Neural crest cell (in vitro differentiated cells): ENCODE measurements at regions not wholly inside any gene's neighbourhood (a gene's known extent, or its start where the extent isn't known, plus 50 kb on each side); places are given as distances from the start of the nearest gene placed in this dataset.

ENCODE experiments used
- DNase-seq: peaks from one replicate; pipeline ENCODE4 v3.0.0; 2021; ENCODE audit warnings: low read depth, mixed read lengths, low spot score
- H3K27ac Mint-ChIP-seq: one replicate; pipeline ENCODE4 v1.8.0; 2021; ENCODE audit warnings: mild to moderate bottlenecking, mixed read lengths; ENCODE audit not compliant: unreplicated experiment
- H3K27me3 Mint-ChIP-seq: 2 replicates; pipeline ENCODE4 v1.8.0; 2021; ENCODE audit warnings: low read depth, mild to moderate bottlenecking, mixed read lengths
- H3K36me3 Mint-ChIP-seq: 2 replicates; pipeline ENCODE4 v1.8.0; 2021; ENCODE audit warnings: low read depth, mild to moderate bottlenecking, mixed read lengths
- H3K4me1 Mint-ChIP-seq: 2 replicates; pipeline ENCODE4 v1.8.0; 2021; ENCODE audit warnings: mixed read lengths
- H3K4me3 Mint-ChIP-seq: one replicate; pipeline ENCODE4 v1.8.0; 2021; ENCODE audit warnings: mild to moderate bottlenecking, mixed read lengths
- H3K9me3 Mint-ChIP-seq: 2 replicates; pipeline ENCODE4 v1.8.0; 2021; ENCODE audit warnings: mixed read lengths
- CTCF ChIP-seq: fragments of 200-600 bp; sonication (generic); conservative IDR thresholded peaks from 2 replicates; pipeline ENCODE4 v1.5.0; 2021; ENCODE audit warnings: antibody characterized with exemption, mild to moderate bottlenecking

GRCh38 chr21:19122356-19122755 is 718.8 kb upstream of the TMPRSS15 start:
- DNase-seq, result no peak
- H3K27me3 Mint-ChIP-seq, result no peaks in the 10 kb centered on the region
- H3K9me3 Mint-ChIP-seq, result peaks cover 4% of the 10 kb centered on the region
- H3K27ac Mint-ChIP-seq, result no peak overlapping the region
- TF ChIP-seq CTCF, result no peak
- peaks cover 9% of the 10 kb centered on the region for H3K4me1 Mint-ChIP-seq
- H3K36me3 Mint-ChIP-seq, result no peaks in the 10 kb centered on the region
- no peak overlapping the region for H3K4me3 Mint-ChIP-seq

- no peak for DNase-seq
- no peak overlapping the region for H3K27ac Mint-ChIP-seq
- peaks cover 9% of the 10 kb centered on the region for H3K4me1 Mint-ChIP-seq
- no peaks in the 10 kb centered on the region for H3K36me3 Mint-ChIP-seq
- no peak for TF ChIP-seq CTCF
- no peaks in the 10 kb centered on the region for H3K27me3 Mint-ChIP-seq
- no peak overlapping the region for H3K4me3 Mint-ChIP-seq
- peaks cover 4% of the 10 kb centered on the region for H3K9me3 Mint-ChIP-seq
These were observed 719.5 kb upstream of the TMPRSS15 start for GRCh38 chr21:19123053-19123452.

GRCh38 chr21:19123525-19123924 is 719.9 kb upstream of the TMPRSS15 start:
- Mint-ChIP-seq H3K27me3 (no peaks in the 10 kb centered on the region), H3K4me3 (no peak overlapping the region)

GRCh38 chr21:19124691-19125090 is 721.1 kb upstream of the TMPRSS15 start:
- Mint-ChIP-seq H3K9me3 (peaks cover 3% of the 10 kb centered on the region), H3K27me3 (no peaks in the 10 kb centered on the region)
- TF ChIP-seq CTCF, result no peak

More at GRCh38 chr21:19123525-19123924, 719.9 kb upstream of the TMPRSS15 start:
- Mint-ChIP-seq H3K9me3 (peaks cover 4% of the 10 kb centered on the region), H3K4me1 (peaks cover 9% of the 10 kb centered on the region), H3K27ac (no peak overlapping the region), H3K36me3 (no peaks in the 10 kb centered on the region)
- no peak for DNase-seq
- no peak for TF ChIP-seq CTCF

GRCh38 chr21:19130379-19131028 is 726.9 kb upstream of the TMPRSS15 start:
- peaks cover 6% of the 10 kb centered on the region for H3K9me3 Mint-ChIP-seq
- H3K27me3 Mint-ChIP-seq, result no peaks in the 10 kb centered on the region
- no peaks in the 10 kb centered on the region for H3K4me1 Mint-ChIP-seq
- H3K27ac Mint-ChIP-seq, result no peak overlapping the region
- no peak for DNase-seq
- no peak overlapping the region for H3K4me3 Mint-ChIP-seq
- no peak for TF ChIP-seq CTCF
- peaks cover 2% of the 10 kb centered on the region for H3K36me3 Mint-ChIP-seq

More at GRCh38 chr21:19124691-19125090, 721.1 kb upstream of the TMPRSS15 start:
- H3K36me3 Mint-ChIP-seq, result no peaks in the 10 kb centered on the region
- H3K4me1 Mint-ChIP-seq, result peaks cover 9% of the 10 kb centered on the region
- H3K4me3 Mint-ChIP-seq, result no peak overlapping the region
- H3K27ac Mint-ChIP-seq, result no peak overlapping the region
- DNase-seq, result no peak
